BE2C (cell line): ENCODE measurements at regions not wholly inside any gene's neighbourhood (a gene's known extent, or its start where the extent isn't known, plus 50 kb on each side); places are given as distances from the start of the nearest gene placed in this dataset.

Experiments
- DNase-seq: peaks from one replicate; pipeline ENCODE4 v3.0.0-alpha.2; 2020
- H3K27me3 ChIP-seq: fragments of 250-450 bp; sonication (Bioruptor Pico); 2 replicates; pipeline ENCODE4 v1.5.1; 2020; ENCODE audit warnings: mild to moderate bottlenecking
- H3K36me3 ChIP-seq: fragments of 250-450 bp; sonication (Bioruptor Pico); 2 replicates; pipeline ENCODE4 v1.5.1; 2020; ENCODE audit warnings: mild to moderate bottlenecking
- H3K4me1 ChIP-seq: fragments of 250-450 bp; sonication (Bioruptor Pico); 2 replicates; pipeline ENCODE4 v1.5.1; 2020
- H3K4me3 ChIP-seq: 2 replicates; pipeline ENCODE4 v1.5.1; 2011; ENCODE audit warnings: low read depth, low read length
- H3K9me3 ChIP-seq: fragments of 250-450 bp; sonication (Bioruptor Pico); 2 replicates; pipeline ENCODE4 v1.5.1; 2020
- TF ChIP-seq, protein P1 (sequence below): IDR thresholded peaks from 2 replicates; pipeline ENCODE4 v1.5.1; 2012; ENCODE audit warnings: mild to moderate bottlenecking, low read depth, low read length

DNA sequence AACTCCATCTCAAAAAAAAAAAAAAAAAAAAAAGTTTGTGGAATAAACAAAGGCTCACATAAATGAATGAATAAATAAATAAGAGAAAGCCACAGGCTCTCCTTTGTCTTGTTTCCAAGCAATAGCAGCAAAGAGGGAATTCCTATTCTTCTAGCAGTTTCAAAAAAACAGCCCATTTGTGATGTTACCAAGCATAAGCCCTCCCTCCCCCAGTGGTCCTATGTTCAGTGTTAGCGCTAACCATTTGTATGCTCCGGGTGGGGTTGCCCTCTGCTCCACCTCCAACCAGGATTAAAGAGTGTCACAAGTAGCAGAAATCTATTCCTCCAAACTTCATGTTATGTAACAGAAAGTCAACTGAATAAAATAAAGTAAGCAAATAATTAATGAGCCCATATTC, 1215.0 kb upstream of the TENM4 start:
- TF ChIP-seq, protein P1, sequence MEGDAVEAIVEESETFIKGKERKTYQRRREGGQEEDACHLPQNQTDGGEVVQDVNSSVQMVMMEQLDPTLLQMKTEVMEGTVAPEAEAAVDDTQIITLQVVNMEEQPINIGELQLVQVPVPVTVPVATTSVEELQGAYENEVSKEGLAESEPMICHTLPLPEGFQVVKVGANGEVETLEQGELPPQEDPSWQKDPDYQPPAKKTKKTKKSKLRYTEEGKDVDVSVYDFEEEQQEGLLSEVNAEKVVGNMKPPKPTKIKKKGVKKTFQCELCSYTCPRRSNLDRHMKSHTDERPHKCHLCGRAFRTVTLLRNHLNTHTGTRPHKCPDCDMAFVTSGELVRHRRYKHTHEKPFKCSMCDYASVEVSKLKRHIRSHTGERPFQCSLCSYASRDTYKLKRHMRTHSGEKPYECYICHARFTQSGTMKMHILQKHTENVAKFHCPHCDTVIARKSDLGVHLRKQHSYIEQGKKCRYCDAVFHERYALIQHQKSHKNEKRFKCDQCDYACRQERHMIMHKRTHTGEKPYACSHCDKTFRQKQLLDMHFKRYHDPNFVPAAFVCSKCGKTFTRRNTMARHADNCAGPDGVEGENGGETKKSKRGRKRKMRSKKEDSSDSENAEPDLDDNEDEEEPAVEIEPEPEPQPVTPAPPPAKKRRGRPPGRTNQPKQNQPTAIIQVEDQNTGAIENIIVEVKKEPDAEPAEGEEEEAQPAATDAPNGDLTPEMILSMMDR: no peak
- DNase-seq: no peak
- Histone ChIP-seq H3K27me3 (no peaks in the 10 kb centered on the region), H3K4me1 (no peaks in the 10 kb centered on the region), H3K9me3 (no peaks in the 10 kb centered on the region), H3K36me3 (no peaks in the 10 kb centered on the region), H3K4me3 (no peak overlapping the region)

DNA sequence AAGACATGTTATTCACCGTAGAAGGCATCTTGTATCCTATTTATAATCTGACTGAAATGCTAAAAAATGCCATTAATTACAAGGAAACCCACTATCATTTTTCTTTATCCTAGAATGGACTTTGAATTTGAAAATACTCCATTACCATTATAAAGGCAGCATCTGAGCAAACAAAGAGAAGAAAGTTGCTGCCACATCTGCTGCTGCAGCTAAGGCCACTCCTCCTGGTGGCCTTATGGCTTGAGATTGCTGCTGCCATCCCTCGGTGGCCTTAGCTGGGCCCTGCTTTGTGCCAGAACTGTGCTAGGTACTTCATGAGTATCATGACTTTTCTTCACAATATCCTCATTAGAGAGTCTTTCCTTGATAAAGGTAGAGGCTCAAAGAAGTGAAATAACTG, 1210.1 kb upstream of the TENM4 start:
- Histone ChIP-seq H3K4me1 (no peaks in the 10 kb centered on the region), H3K27me3 (no peaks in the 10 kb centered on the region), H3K4me3 (no peak overlapping the region)

DNA sequence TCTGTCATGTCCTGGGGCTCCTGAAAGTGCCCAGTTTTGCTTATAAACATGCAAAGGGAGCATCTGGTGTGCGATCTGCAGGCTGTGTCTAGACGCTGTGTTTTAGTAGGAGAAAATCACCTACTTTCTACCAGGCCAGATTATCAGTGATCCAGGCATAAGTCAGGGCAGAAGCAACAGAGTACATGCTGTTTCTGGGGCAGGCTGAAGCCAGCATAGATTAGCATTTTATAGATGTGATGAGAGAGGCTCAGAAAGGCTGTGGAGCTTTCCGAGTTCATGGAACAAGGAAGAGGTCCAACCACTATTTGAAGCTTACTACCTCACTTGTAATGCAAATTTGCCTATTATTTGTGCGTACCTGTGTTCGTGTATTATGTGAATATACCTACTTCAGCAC, 1208.4 kb upstream of the TENM4 start:
- DNase-seq: no peak
- no peaks in the 10 kb centered on the region for H3K4me1 ChIP-seq
- H3K36me3 ChIP-seq: no peaks in the 10 kb centered on the region
- H3K27me3 ChIP-seq: no peaks in the 10 kb centered on the region
- no peaks in the 10 kb centered on the region for H3K9me3 ChIP-seq
- TF ChIP-seq, protein P1: no peak
- H3K4me3 ChIP-seq: no peak overlapping the region

More for the DNA sequence above, 1210.1 kb upstream of the TENM4 start:
- H3K36me3 ChIP-seq: no peaks in the 10 kb centered on the region
- no peaks in the 10 kb centered on the region for H3K9me3 ChIP-seq
- DNase-seq: no peak
- TF ChIP-seq, protein P1: no peak

DNA sequence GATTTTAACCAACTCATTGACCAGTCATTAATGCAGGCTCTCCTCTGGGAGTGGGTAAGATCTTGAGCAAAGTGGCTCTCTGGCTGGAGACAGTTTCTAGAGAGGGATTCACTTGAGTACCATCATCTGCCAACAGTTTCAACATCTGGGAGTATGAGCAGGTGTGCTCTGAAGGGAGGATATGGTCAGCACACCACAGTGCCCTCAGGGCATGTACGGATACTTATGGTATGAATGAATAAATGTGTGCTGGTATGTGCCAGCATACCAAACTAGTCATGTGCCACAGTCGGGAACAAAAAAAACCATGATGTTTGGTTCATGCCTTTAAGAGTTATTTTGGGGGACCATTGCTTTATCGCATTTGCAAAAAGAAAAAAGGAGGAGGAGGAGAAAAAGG, 1197.5 kb upstream of the TENM4 start:
- Histone ChIP-seq H3K4me1 (no peaks in the 10 kb centered on the region), H3K9me3 (no peaks in the 10 kb centered on the region), H3K27me3 (no peaks in the 10 kb centered on the region), H3K4me3 (no peak overlapping the region), H3K36me3 (no peaks in the 10 kb centered on the region)
- TF ChIP-seq, protein P1: no peak
- DNase-seq: no peak

DNA sequence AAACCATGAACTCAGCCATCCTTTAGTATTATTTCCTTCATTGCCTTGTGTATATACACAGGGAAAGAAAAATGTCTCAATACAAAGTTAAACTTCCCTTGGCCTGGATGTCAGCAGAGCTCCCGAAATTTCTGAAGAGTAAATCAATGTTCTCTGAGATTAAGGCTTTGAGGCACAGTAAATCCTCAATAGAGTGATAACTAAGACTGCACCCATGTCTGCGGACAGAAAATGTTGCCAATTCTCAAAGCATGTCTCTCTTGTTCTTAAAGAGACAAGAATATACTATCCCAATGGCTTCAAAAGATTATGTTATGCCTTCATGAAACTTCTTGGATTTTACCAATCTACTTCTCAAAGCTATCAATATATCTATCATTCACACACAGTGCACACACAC, 1196.7 kb upstream of the TENM4 start:
- H3K4me3 ChIP-seq: no peak overlapping the region

DNA sequence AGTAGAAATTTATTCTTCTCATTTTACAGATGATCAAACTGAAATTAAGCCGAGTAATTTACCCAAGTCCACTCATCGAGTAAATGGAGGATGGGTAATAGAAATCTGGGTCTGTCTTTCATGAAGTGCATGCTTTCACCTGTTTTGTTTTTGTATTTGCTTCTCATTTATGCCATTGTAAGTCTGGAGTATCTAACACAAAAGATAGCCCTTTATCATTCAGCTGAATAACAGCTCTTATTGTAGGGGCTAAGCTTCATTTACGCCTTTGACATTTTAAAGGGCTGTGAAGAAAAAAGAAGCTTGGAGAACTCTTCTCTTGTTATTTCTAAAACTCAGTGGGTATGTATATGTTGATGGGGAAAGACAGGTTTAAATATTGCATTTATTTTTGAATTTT, 1196.2 kb upstream of the TENM4 start:
- Histone ChIP-seq H3K27me3 (no peaks in the 10 kb centered on the region), H3K4me3 (no peak overlapping the region), H3K36me3 (no peaks in the 10 kb centered on the region), H3K9me3 (no peaks in the 10 kb centered on the region), H3K4me1 (no peaks in the 10 kb centered on the region)
- TF ChIP-seq, protein P1: no peak
- DNase-seq: no peak

More for the DNA sequence above, 1196.7 kb upstream of the TENM4 start:
- DNase-seq: no peak
- Histone ChIP-seq H3K36me3 (no peaks in the 10 kb centered on the region), H3K27me3 (no peaks in the 10 kb centered on the region), H3K4me1 (no peaks in the 10 kb centered on the region), H3K9me3 (no peaks in the 10 kb centered on the region)
- TF ChIP-seq, protein P1: no peak
